ENCODE measurements at regions not wholly inside any gene's neighbourhood (a gene's known extent, or its start where the extent isn't known, plus 50 kb on each side); places are given as distances from the start of the nearest gene placed in this dataset.

GRCh38 chr14:81837304-81837703, 303.7 kb upstream of the SEL1L start:
- DNase-seq (ENCODE audit: low spot score) = no peak

GRCh38 chr14:81839056-81839455, 305.4 kb upstream of the SEL1L start:
- DNase-seq (ENCODE audit: low spot score) = no peak

GRCh38 chr14:81841346-81841745, 307.7 kb upstream of the SEL1L start:
- no peak for DNase-seq (ENCODE audit: low spot score)

GRCh38 chr14:81849714-81850113, 316.1 kb upstream of the SEL1L start:
- DNase-seq (ENCODE audit: low spot score) = no peak

GRCh38 chr14:81855007-81855406, 321.4 kb upstream of the SEL1L start:
- DNase-seq (ENCODE audit: low spot score) = peak; percentile 73

GRCh38 chr14:81859046-81859445, 325.4 kb upstream of the SEL1L start:
- DNase-seq (ENCODE audit: low spot score) = no peak

- no peak for DNase-seq (ENCODE audit: low spot score)
These were observed 334.5 kb upstream of the SEL1L start for GRCh38 chr14:81868172-81868571.

GRCh38 chr14:81871706-81872105, 338.1 kb upstream of the SEL1L start:
- DNase-seq (ENCODE audit: low spot score) = no peak

GRCh38 chr14:81884382-81884781, 350.7 kb upstream of the SEL1L start:
- DNase-seq (ENCODE audit: low spot score) = no peak

- DNase-seq (ENCODE audit: low spot score) = no peak
These were observed 352.9 kb upstream of the SEL1L start for GRCh38 chr14:81886588-81886987.

GRCh38 chr14:81889529-81889928, 355.9 kb upstream of the SEL1L start:
- DNase-seq (ENCODE audit: low spot score) = no peak

GRCh38 chr14:81890020-81890419, 356.4 kb upstream of the SEL1L start:
- DNase-seq (ENCODE audit: low spot score) = no peak

GRCh38 chr14:81903477-81903876, 369.8 kb upstream of the SEL1L start:
- no peak for DNase-seq (ENCODE audit: low spot score)

- DNase-seq (ENCODE audit: low spot score) = no peak
These were observed 393.4 kb upstream of the SEL1L start for GRCh38 chr14:81927070-81927469.

GRCh38 chr14:81931828-81932227, 398.2 kb upstream of the SEL1L start:
- DNase-seq (ENCODE audit: low spot score) = no peak

GRCh38 chr14:81936348-81936747, 402.7 kb upstream of the SEL1L start:
- DNase-seq (ENCODE audit: low spot score) = no peak

GRCh38 chr14:81936902-81937301, 403.2 kb upstream of the SEL1L start:
- DNase-seq (ENCODE audit: low spot score) = no peak

GRCh38 chr14:81938341-81938740, 404.7 kb upstream of the SEL1L start:
- no peak for DNase-seq (ENCODE audit: low spot score)

- DNase-seq (ENCODE audit: low spot score) = no peak
These were observed 407.0 kb upstream of the SEL1L start for GRCh38 chr14:81940651-81941050.

- DNase-seq (ENCODE audit: low spot score) = no peak
These were observed 408.4 kb upstream of the SEL1L start for GRCh38 chr14:81942071-81942470.

GRCh38 chr14:81946375-81946774, 412.7 kb upstream of the SEL1L start:
- DNase-seq (ENCODE audit: low spot score) = no peak

GRCh38 chr14:81946834-81947798, 413.5 kb upstream of the SEL1L start:
- DNase-seq (ENCODE audit: low spot score) = no peak

- no peak for DNase-seq (ENCODE audit: low spot score)
These were observed 419.3 kb upstream of the SEL1L start for GRCh38 chr14:81952917-81953316.

GRCh38 chr14:81953419-81953818, 419.8 kb upstream of the SEL1L start:
- no peak for DNase-seq (ENCODE audit: low spot score)
